ENCODE measurements at regions not wholly inside any gene's neighbourhood (a gene's known extent, or its start where the extent isn't known, plus 50 kb on each side); places are given as distances from the start of the nearest gene placed in this dataset.

GRCh38 chr3:147900851-147901250 lies 491.7 kb downstream of the ZIC1 start:
- no peak overlapping the region for H3K9ac ChIP-seq
- no peak overlapping the region for H3K4me3 ChIP-seq (ENCODE audit: low read depth, low read length)
- H3K9me3 ChIP-seq (ENCODE audit: control insufficient read depth, low read length): no peaks in the 10 kb centered on the region
- no peak overlapping the region for H3K4me2 ChIP-seq (ENCODE audit: low read length)
- no peaks in the 10 kb centered on the region for H3K79me2 ChIP-seq
- H3K4me1 ChIP-seq: no peaks in the 10 kb centered on the region
- no peak overlapping the region for H2AFZ ChIP-seq
- H3K27ac ChIP-seq: no peak overlapping the region
- H3K27me3 ChIP-seq (ENCODE audit: control insufficient read depth, insufficient read depth, low read length): no peaks in the 10 kb centered on the region
- no peaks in the 10 kb centered on the region for H3K36me3 ChIP-seq (ENCODE audit: control insufficient read depth, insufficient read depth, low read length)
- no peak for TF ChIP-seq CTCF (IDR thresholded peaks at IDR 0.05)

- no peaks in the 10 kb centered on the region for H3K9me3 ChIP-seq (ENCODE audit: control insufficient read depth, low read length)
- H3K79me2 ChIP-seq: no peaks in the 10 kb centered on the region
- H3K9ac ChIP-seq: no peak overlapping the region
- no peak overlapping the region for H3K4me2 ChIP-seq (ENCODE audit: low read length)
- H3K27ac ChIP-seq: no peak overlapping the region
- no peak for TF ChIP-seq CTCF (IDR thresholded peaks at IDR 0.05)
- no peaks in the 10 kb centered on the region for H3K4me1 ChIP-seq
- H3K36me3 ChIP-seq (ENCODE audit: control insufficient read depth, insufficient read depth, low read length): no peaks in the 10 kb centered on the region
- no peak overlapping the region for H3K4me3 ChIP-seq (ENCODE audit: low read depth, low read length)
- no peaks in the 10 kb centered on the region for H3K27me3 ChIP-seq (ENCODE audit: control insufficient read depth, insufficient read depth, low read length)
- H2AFZ ChIP-seq: no peak overlapping the region
These were observed 493.9 kb downstream of the ZIC1 start for GRCh38 chr3:147903026-147903425.

- no peak overlapping the region for H3K4me3 ChIP-seq (ENCODE audit: low read depth, low read length)
- no peaks in the 10 kb centered on the region for H3K9me3 ChIP-seq (ENCODE audit: control insufficient read depth, low read length)
- no peaks in the 10 kb centered on the region for H3K36me3 ChIP-seq (ENCODE audit: control insufficient read depth, insufficient read depth, low read length)
These were observed 495.3 kb downstream of the ZIC1 start for GRCh38 chr3:147904421-147904820.

GRCh38 chr3:147906285-147906684 lies 497.1 kb downstream of the ZIC1 start:
- Histone ChIP-seq H3K4me2 (ENCODE audit: low read length) (no peak overlapping the region), H2AFZ (no peak overlapping the region), H3K9ac (no peak overlapping the region), H3K4me1 (no peaks in the 10 kb centered on the region), H3K36me3 (ENCODE audit: control insufficient read depth, insufficient read depth, low read length) (no peaks in the 10 kb centered on the region), H3K9me3 (ENCODE audit: control insufficient read depth, low read length) (no peaks in the 10 kb centered on the region), H3K4me3 (ENCODE audit: low read depth, low read length) (no peak overlapping the region), H3K27ac (no peak overlapping the region), H3K27me3 (ENCODE audit: control insufficient read depth, insufficient read depth, low read length) (no peaks in the 10 kb centered on the region), H3K79me2 (no peaks in the 10 kb centered on the region)
- no peak for TF ChIP-seq CTCF (IDR thresholded peaks at IDR 0.05)

More at GRCh38 chr3:147904421-147904820, 495.3 kb downstream of the ZIC1 start:
- Histone ChIP-seq H3K4me1 (no peaks in the 10 kb centered on the region), H3K27me3 (ENCODE audit: control insufficient read depth, insufficient read depth, low read length) (no peaks in the 10 kb centered on the region), H3K9ac (no peak overlapping the region), H2AFZ (no peak overlapping the region), H3K79me2 (no peaks in the 10 kb centered on the region), H3K27ac (no peak overlapping the region), H3K4me2 (ENCODE audit: low read length) (no peak overlapping the region)
- TF ChIP-seq CTCF (IDR thresholded peaks at IDR 0.05): no peak

GRCh38 chr3:147914532-147914931 lies 505.4 kb downstream of the ZIC1 start:
- Histone ChIP-seq H3K36me3 (ENCODE audit: control insufficient read depth, insufficient read depth, low read length) (no peaks in the 10 kb centered on the region), H3K79me2 (no peaks in the 10 kb centered on the region)

More at GRCh38 chr3:147914532-147914931, 505.4 kb downstream of the ZIC1 start:
- Histone ChIP-seq H3K4me1 (no peaks in the 10 kb centered on the region), H3K9me3 (ENCODE audit: control insufficient read depth, low read length) (no peaks in the 10 kb centered on the region), H2AFZ (no peak overlapping the region), H3K27me3 (ENCODE audit: control insufficient read depth, insufficient read depth, low read length) (no peaks in the 10 kb centered on the region), H3K4me3 (ENCODE audit: low read depth, low read length) (no peak overlapping the region), H3K27ac (no peak overlapping the region), H3K4me2 (ENCODE audit: low read length) (no peak overlapping the region), H3K9ac (no peak overlapping the region)
- no peak for TF ChIP-seq CTCF (IDR thresholded peaks at IDR 0.05)

Measured in parathyroid adenoma (tissue), 2 donors.